Ovary (tissue), 3 donors: ENCODE measurements at regions not wholly inside any gene's neighbourhood (a gene's known extent, or its start where the extent isn't known, plus 50 kb on each side); places are given as distances from the start of the nearest gene placed in this dataset.

ENCODE experiments used
- CTCF ChIP-seq, 3 donors: fragments of 450-650 bp in 2 of 3; fragments of 200-600 bp in 1 of 3; IDR thresholded peaks; one replicate each; pipeline versions ENCODE4 v1.5.1 to v1.8.0; 2016 to 2022; ENCODE audit warnings: antibody characterized with exemption in 3 of 3, mild to moderate bottlenecking in 1 of 3
- POLR2A ChIP-seq: fragments of 450-650 bp; IDR thresholded peaks from one replicate; pipeline ENCODE4 v1.6.1; 2017; ENCODE audit warnings: antibody characterized with exemption, mild to moderate bottlenecking, moderate library complexity
- donor health status: DM: no; HTN: no; CAD: no.

GRCh38 chr1:198031086-198031485 lies 113.9 kb downstream of the LHX9 start:
- no peak for TF ChIP-seq CTCF (IDR thresholded peaks at IDR 0.05)
- no peak for TF ChIP-seq POLR2A
